GM12878 (cell line): ENCODE measurements at regions not wholly inside any gene's neighbourhood (a gene's known extent, or its start where the extent isn't known, plus 50 kb on each side); places are given as distances from the start of the nearest gene placed in this dataset.

ENCODE experiments used
- MXI1 ChIP-seq: fragments of 150-350 bp; IDR thresholded peaks from 2 replicates; pipeline ENCODE4 v1.6.1; 2011; ENCODE audit warnings: low read depth, mild to moderate bottlenecking, inconsistent platforms, low read length, improper control_type of control experiment
- NR2C1 ChIP-seq: fragments of 450-650 bp; IDR thresholded peaks from 2 replicates; pipeline ENCODE4 v1.6.1; 2017; ENCODE audit warnings: antibody characterized with exemption, mild to moderate bottlenecking, moderate library complexity
- SPI1 ChIP-seq: IDR thresholded peaks from 2 replicates; pipeline ENCODE4 v1.6.1; 2011; ENCODE audit warnings: low read depth, mild to moderate bottlenecking, low read length, moderate library complexity, borderline replicate concordance; ENCODE audit not compliant: insufficient read depth

DNA sequence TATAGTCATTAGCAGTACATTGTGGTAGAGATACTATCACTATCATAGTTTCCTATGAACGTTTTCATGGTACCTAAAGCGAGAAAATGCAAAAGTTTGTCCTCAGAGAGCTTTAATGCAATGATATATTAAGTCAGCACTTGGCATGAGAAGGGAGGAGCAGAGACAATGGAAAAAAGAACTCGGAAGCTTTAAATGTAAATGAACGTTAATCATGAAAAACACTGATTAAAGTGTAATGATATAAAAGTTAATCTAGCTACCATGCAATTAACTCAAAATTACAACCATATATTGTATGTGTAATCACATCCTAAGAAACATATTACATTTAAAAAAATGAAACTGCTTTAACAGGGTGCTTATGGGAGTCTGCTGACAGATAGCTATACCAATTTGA is 282.7 kb downstream of the HDGFL1 start:
- TF ChIP-seq SPI1, result no peak
- no peak for TF ChIP-seq MXI1
- no peak for TF ChIP-seq NR2C1
